PC-3 (cell line): ENCODE measurements at regions not wholly inside any gene's neighbourhood (a gene's known extent, or its start where the extent isn't known, plus 50 kb on each side); places are given as distances from the start of the nearest gene placed in this dataset.

ENCODE experiments used
- ATAC-seq: fragments of 200-7000 bp; cut with Tn5 transposase; 2 replicates; pipeline ENCODE4 v1.9.1; 2020; ENCODE audit warnings: mild to moderate bottlenecking, moderate library complexity
- BruUV-seq: library from RNA; stranded (reverse); fragments of 400-500 nt; replicated peaks from 2 replicates; lab custom pipeline; 2021; lab: Mats Ljungman, UMichigan
- CTCF ChIA-PET: fragments of 300-600 bp; sonication (Branson Sonifier 250); formaldehyde crosslinking; loops from one replicate; lab custom pipeline; 2022; ENCODE audit warnings: antibody characterized with exemption; lab: Charles Lee
- POLR2A ChIA-PET: fragments of 300-600 bp; sonication (Branson Sonifier 250); formaldehyde crosslinking; loops from one replicate; lab custom pipeline; 2022; ENCODE audit warnings: antibody characterized with exemption; ENCODE audit not compliant: unreplicated experiment; lab: Charles Lee
- DNase-seq: peaks from one replicate; pipeline ENCODE4 v3.0.0-alpha.2; 2015
- H2AFZ ChIP-seq: fragments of 300-600 bp; sonication (generic); 2 replicates; pipeline ENCODE4 v1.6.0; 2016; ENCODE audit warnings: antibody characterized with exemption, low read length
- H3F3A ChIP-seq: fragments of 300-600 bp; sonication (generic); one replicate; pipeline ENCODE4 v1.6.0; 2017; ENCODE audit warnings: antibody characterized with exemption, low read length, control low read depth, mild to moderate bottlenecking; ENCODE audit not compliant: unreplicated experiment
- H3K27ac ChIP-seq: fragments of 300-600 bp; sonication (generic); 2 replicates; pipeline ENCODE4 v1.5.1; 2016; ENCODE audit warnings: mild to moderate bottlenecking, low read length
- H3K27me3 ChIP-seq: fragments of 300-600 bp; sonication (generic); 2 replicates; pipeline ENCODE4 v1.6.1; 2016; ENCODE audit warnings: low read length, mixed read lengths
- H3K36me3 ChIP-seq: fragments of 300-600 bp; sonication (generic); 2 replicates; pipeline ENCODE4 v1.6.1; 2016; ENCODE audit warnings: low read depth, mixed run types, low read length, mixed read lengths
- H3K4me1 ChIP-seq: fragments of 300-600 bp; sonication (generic); 2 replicates; pipeline ENCODE4 v1.5.1; 2016; ENCODE audit warnings: low read length; ENCODE audit not compliant: insufficient read depth
- H3K4me2 ChIP-seq: fragments of 300-600 bp; sonication (generic); 2 replicates; pipeline ENCODE4 v1.6.0; 2016; ENCODE audit warnings: low read length
- H3K4me3 ChIP-seq: fragments of 300-600 bp; sonication (generic); 2 replicates; pipeline ENCODE4 v1.5.1; 2016; ENCODE audit warnings: mild to moderate bottlenecking, low read length, mixed read lengths
- H3K79me2 ChIP-seq: fragments of 300-600 bp; sonication (generic); 2 replicates; pipeline ENCODE4 v1.6.1; 2017; ENCODE audit warnings: low read length, mixed read lengths
- H3K9ac ChIP-seq: fragments of 300-600 bp; sonication (generic); 2 replicates; pipeline ENCODE4 v1.6.0; 2016; ENCODE audit warnings: mild to moderate bottlenecking, low read length
- H3K9me2 ChIP-seq: fragments of 300-600 bp; sonication (generic); replicated peaks from 2 replicates; pipeline ENCODE4 v1.6.1; 2016; ENCODE audit warnings: mixed run types, low read length, mixed read lengths
- H3K9me3 ChIP-seq: fragments of 300-600 bp; sonication (generic); 2 replicates; pipeline ENCODE4 v1.6.1; 2016; ENCODE audit warnings: low read length, mixed read lengths
- H4K20me1 ChIP-seq: fragments of 300-600 bp; sonication (generic); 2 replicates; pipeline ENCODE4 v1.6.1; 2016; ENCODE audit warnings: low read length, mixed read lengths
- EZH2 ChIP-seq: fragments of 300-600 bp; sonication (generic); IDR thresholded peaks from one replicate; pipeline ENCODE4 v1.6.1; 2017; ENCODE audit warnings: antibody characterized with exemption, mild to moderate bottlenecking, low read length; ENCODE audit not compliant: unreplicated experiment
- EZH2phosphoT487 ChIP-seq: fragments of 300-600 bp; sonication (generic); IDR thresholded peaks from 2 replicates; pipeline ENCODE4 v1.6.1; 2018; ENCODE audit warnings: mild to moderate bottlenecking, antibody characterized with exemption, low read length, borderline replicate concordance
- intact Hi-C: fragments of 100-400 bp; cut with micrococcal nuclease; formaldehyde crosslinking; loops from 2 replicates; pipeline ENCODE4 v1.9.0; 2023
- TF ChIP-seq, protein P1 (sequence below): fragments of 300-600 bp; sonication (generic); conservative IDR thresholded peaks from 2 replicates; pipeline ENCODE4 v1.5.1; 2017; ENCODE audit warnings: antibody characterized with exemption, low read depth, mild to moderate bottlenecking, low read length

DNA sequence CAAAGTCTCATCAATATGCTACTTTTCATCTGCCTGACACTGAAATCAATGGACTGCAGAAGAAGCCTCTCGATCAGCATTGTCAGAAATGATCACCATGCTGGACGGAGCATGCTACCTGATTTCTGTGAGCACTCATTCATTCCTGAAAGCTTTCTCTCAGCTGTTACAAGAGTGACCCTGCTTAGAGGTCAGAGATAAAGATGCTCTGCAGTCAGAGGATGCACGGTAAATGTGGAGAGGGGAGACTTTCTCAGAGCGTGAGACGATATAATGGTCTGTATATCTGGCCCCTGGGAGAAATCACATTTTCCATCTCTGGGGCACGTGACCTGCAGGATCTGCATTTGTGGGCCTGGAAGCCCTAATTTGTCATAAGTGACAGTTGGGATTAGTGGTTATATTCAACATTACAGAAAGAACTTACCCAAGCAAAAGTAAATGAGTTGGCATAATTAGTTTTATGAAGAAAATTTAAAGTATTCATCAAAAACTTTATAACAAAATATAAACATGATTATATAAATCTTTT is 125.6 kb upstream of the TTC29 start:
- Histone ChIP-seq H3K79me2 (no peaks in the 10 kb centered on the region), H3K4me1 (no peaks in the 10 kb centered on the region), H3K27ac (no peak overlapping the region), H3K9ac (no peak overlapping the region), H3K4me3 (no peak overlapping the region), H4K20me1 (no peaks in the 10 kb centered on the region), H3K36me3 (no peaks in the 10 kb centered on the region), H2AFZ (no peak overlapping the region), H3K27me3 (no peaks in the 10 kb centered on the region), H3K9me2 (no peaks in the 10 kb centered on the region), H3K9me3 (no peaks in the 10 kb centered on the region), H3F3A (no peaks in the 10 kb centered on the region), H3K4me2 (no peak overlapping the region)
- ChIA-PET CTCF (no interaction called here), POLR2A (no interaction called here)
- no peak for DNase-seq
- ATAC-seq = no peak
- BruUV-seq = no TSS peak
- intact Hi-C loops = no loop called here
- no peak for TF ChIP-seq EZH2
- TF ChIP-seq, protein P1, sequence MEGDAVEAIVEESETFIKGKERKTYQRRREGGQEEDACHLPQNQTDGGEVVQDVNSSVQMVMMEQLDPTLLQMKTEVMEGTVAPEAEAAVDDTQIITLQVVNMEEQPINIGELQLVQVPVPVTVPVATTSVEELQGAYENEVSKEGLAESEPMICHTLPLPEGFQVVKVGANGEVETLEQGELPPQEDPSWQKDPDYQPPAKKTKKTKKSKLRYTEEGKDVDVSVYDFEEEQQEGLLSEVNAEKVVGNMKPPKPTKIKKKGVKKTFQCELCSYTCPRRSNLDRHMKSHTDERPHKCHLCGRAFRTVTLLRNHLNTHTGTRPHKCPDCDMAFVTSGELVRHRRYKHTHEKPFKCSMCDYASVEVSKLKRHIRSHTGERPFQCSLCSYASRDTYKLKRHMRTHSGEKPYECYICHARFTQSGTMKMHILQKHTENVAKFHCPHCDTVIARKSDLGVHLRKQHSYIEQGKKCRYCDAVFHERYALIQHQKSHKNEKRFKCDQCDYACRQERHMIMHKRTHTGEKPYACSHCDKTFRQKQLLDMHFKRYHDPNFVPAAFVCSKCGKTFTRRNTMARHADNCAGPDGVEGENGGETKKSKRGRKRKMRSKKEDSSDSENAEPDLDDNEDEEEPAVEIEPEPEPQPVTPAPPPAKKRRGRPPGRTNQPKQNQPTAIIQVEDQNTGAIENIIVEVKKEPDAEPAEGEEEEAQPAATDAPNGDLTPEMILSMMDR = no peak
- TF ChIP-seq EZH2phosphoT487 = no peak

DNA sequence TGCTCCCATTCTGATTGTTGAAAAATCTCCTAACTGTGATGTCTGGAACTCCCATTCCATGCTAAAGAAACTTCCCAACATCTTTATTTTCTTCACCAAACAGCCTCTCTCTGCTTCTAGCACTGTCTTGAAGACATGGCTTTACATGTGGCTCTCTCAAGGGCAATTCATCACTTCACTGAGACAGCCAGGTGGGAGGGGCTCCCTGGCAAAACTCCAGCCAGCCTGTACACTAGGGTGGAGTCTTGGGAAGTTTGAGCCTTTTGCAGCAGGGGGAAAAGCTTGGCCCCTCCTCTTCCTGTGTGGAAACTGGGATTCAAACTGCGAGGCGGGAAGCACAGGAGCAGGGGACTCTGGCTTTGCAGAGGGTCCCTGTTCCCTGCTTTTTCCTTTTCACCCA is 130.5 kb upstream of the TTC29 start:
- ChIA-PET CTCF (no interaction called here), POLR2A (no interaction called here)
- ATAC-seq (no peak), DNase-seq (no peak)
- Histone ChIP-seq H3K9me2 (no peaks in the 10 kb centered on the region), H3K4me1 (no peaks in the 10 kb centered on the region), H3K27ac (no peak overlapping the region), H2AFZ (no peak overlapping the region), H3K9ac (no peak overlapping the region), H3K4me3 (no peak overlapping the region), H3F3A (no peaks in the 10 kb centered on the region), H3K36me3 (no peaks in the 10 kb centered on the region), H3K27me3 (peaks cover 16% of the 10 kb centered on the region; the same call in 1 of the 2 replicates), H4K20me1 (no peaks in the 10 kb centered on the region), H3K4me2 (no peak overlapping the region), H3K9me3 (no peaks in the 10 kb centered on the region), H3K79me2 (no peaks in the 10 kb centered on the region)
- no TSS peak for BruUV-seq
- TF ChIP-seq EZH2phosphoT487 = no peak
- TF ChIP-seq, protein P1 = no peak
- TF ChIP-seq EZH2 = no peak
- intact Hi-C loops = no loop called here

DNA sequence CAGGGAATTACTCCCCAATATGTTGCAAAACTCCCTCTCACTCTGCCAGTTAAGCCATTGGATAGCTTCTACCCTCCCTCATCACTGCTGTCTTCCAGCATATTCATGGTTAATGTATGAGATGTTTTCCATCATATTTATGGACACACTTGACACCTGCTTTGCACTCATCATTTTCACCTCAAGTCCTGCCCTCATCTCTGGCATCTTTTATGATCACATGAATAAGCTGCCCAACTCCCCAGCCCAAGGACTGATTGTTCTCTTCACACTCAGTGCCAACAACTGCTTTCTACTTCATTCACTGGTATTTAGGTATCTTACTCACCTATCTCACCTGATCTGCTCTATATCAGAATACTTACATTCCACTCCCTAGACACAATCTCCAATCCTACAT is 131.1 kb upstream of the TTC29 start:
- ATAC-seq (no peak), DNase-seq (no peak)
- Histone ChIP-seq H3K9ac (no peak overlapping the region), H3K9me2 (no peaks in the 10 kb centered on the region), H4K20me1 (no peaks in the 10 kb centered on the region), H3F3A (no peaks in the 10 kb centered on the region), H3K36me3 (no peaks in the 10 kb centered on the region), H3K9me3 (no peaks in the 10 kb centered on the region), H3K4me1 (no peaks in the 10 kb centered on the region), H3K27me3 (peaks cover 21% of the 10 kb centered on the region; the same call in 1 of the 2 replicates), H3K4me2 (no peak overlapping the region), H2AFZ (no peak overlapping the region), H3K27ac (no peak overlapping the region), H3K79me2 (no peaks in the 10 kb centered on the region), H3K4me3 (no peak overlapping the region)
- ChIA-PET CTCF (no interaction called here), POLR2A (no interaction called here)
- BruUV-seq = no TSS peak
- intact Hi-C loops = no loop called here
- TF ChIP-seq EZH2 (no peak), EZH2phosphoT487 (no peak)
- TF ChIP-seq, protein P1 = no peak
